GM12865 (cell line): ENCODE measurements at regions not wholly inside any gene's neighbourhood (a gene's known extent, or its start where the extent isn't known, plus 50 kb on each side); places are given as distances from the start of the nearest gene placed in this dataset.

Experiments used
- DNase-seq: peaks from one replicate; pipeline ENCODE4 v3.0.0; 2010; ENCODE audit warnings: low read depth
- H3K4me3 ChIP-seq: 2 replicates; pipeline ENCODE4 v1.5.1; 2011; ENCODE audit warnings: mild to moderate bottlenecking, low read depth, low read length, control low read depth
- TF ChIP-seq, protein P1 (sequence below): IDR thresholded peaks from 2 replicates; pipeline ENCODE4 v1.5.1; 2011; ENCODE audit warnings: low read length, control low read depth, low read depth, inconsistent platforms; ENCODE audit not compliant: insufficient read depth; ENCODE audit errors: missing control alignments

DNA sequence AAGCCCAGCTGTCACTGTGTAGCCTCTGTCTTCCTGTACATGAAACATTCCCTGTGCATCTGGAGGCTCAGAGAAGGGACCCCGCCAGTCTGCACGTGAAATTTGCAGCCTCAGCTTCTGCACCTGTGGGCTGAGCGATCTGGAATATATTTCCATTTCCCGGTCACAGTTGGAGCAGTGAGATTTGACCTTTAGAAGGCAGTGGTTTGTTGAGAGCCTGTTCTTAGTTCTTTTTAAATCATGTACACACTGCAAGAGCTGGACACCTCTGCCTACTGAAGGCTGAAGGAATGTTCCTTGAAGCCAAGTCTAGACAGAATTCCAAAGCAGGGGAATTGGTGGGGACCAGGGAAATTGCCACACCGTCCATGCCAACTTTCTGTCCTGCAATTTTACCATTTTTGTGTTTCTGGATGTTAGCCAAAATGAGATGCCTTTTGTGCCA is 706.6 kb downstream of the INHBA start:
- H3K4me3 ChIP-seq = no peak overlapping the region
- no peak for DNase-seq
- TF ChIP-seq, protein P1, sequence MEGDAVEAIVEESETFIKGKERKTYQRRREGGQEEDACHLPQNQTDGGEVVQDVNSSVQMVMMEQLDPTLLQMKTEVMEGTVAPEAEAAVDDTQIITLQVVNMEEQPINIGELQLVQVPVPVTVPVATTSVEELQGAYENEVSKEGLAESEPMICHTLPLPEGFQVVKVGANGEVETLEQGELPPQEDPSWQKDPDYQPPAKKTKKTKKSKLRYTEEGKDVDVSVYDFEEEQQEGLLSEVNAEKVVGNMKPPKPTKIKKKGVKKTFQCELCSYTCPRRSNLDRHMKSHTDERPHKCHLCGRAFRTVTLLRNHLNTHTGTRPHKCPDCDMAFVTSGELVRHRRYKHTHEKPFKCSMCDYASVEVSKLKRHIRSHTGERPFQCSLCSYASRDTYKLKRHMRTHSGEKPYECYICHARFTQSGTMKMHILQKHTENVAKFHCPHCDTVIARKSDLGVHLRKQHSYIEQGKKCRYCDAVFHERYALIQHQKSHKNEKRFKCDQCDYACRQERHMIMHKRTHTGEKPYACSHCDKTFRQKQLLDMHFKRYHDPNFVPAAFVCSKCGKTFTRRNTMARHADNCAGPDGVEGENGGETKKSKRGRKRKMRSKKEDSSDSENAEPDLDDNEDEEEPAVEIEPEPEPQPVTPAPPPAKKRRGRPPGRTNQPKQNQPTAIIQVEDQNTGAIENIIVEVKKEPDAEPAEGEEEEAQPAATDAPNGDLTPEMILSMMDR = no peak

DNA sequence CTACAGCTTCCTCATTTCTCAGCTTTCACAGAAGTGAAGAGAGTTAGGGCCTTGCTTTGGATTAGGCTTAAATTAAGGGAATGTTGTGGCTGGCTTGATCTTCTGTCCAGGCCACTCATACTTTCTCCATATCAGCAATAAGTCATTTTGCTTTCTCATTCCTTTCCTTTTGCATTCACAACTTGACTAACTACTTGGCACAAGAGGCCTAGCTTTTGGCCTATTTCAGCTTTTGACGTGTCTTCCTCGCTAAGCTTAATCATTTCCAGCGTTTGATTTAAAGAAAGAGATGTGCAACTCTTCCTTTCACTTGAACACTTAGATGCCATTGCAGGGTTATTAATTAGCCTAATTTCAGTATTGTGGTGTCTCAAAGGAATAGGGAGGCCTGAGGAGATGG is 712.0 kb downstream of the INHBA start:
- H3K4me3 ChIP-seq = no peak overlapping the region
- DNase-seq = no peak
- TF ChIP-seq, protein P1 = no peak

GRCh38 chr7:40987571-40987970 is 715.3 kb downstream of the INHBA start:
- TF ChIP-seq, protein P1 = no peak
- H3K4me3 ChIP-seq = no peak overlapping the region
- no peak for DNase-seq

GRCh38 chr7:40986351-40986873 is 716.5 kb downstream of the INHBA start:
- DNase-seq = no peak
- no peak overlapping the region for H3K4me3 ChIP-seq
- TF ChIP-seq, protein P1 = no peak

DNA sequence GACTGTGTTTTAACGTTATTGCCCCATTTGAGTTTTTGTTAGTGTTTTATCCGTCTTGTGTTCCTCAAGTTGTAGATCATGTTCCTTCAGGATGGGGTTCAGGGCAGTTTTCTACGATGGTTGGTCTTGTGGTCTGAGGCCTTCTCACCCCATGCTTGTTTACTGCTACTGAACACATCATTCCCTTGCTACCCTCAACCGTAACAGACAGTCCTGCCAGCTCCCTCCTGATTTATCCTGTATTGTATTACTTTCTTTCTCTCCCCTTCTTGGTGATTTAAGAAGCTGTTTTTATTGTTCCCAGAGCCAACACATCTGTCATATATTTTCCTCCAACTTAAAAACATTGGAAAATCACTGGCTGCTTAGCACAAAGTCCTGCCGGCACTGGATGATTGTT is 719.8 kb downstream of the INHBA start:
- TF ChIP-seq, protein P1 = no peak
- no peak for DNase-seq
- H3K4me3 ChIP-seq = no peak overlapping the region

DNA sequence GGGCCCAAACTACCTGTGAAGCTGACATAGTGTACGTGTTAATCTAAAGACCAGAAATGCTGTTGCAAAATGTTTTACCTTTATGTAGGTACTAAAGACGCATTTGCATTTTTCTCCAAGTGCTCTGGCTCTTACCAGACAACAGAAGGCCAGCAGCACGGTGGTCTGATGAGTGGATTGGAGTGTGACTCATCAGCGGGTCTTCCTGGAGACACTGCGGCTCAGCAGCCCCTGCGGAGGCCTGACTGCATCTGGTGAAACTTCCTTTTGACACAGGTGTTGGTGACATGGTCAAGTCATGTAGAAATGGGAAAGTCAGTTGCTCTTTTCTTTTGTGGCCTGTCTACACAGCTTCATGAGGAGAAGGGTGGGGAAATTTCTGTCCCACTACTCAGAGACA is 723.6 kb downstream of the INHBA start:
- TF ChIP-seq, protein P1 = no peak
- H3K4me3 ChIP-seq = no peak overlapping the region
- no peak for DNase-seq

DNA sequence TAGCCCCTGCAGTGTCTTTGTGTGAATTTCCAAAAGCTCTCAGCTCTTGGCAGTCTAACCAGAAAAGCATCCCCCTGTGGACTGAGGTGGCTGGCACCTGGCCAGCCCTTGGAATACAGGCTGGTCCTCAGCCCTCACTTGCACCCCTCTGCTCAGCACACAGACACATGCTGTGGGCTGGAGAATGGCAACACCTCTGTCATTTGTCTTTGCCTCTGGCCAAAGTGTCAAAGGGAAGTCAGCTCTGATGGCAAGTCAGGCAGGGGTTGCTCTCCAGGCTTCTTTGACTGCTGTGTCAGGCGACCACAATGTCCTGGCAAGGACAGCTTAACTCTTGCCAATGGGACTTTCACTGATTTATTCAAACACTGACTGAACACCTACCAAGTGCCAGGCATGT is 724.8 kb downstream of the INHBA start:
- no peak overlapping the region for H3K4me3 ChIP-seq
- TF ChIP-seq, protein P1 = no peak
- DNase-seq = no peak
